ENCODE measurements at regions not wholly inside any gene's neighbourhood (a gene's known extent, or its start where the extent isn't known, plus 50 kb on each side); places are given as distances from the start of the nearest gene placed in this dataset.

DNA sequence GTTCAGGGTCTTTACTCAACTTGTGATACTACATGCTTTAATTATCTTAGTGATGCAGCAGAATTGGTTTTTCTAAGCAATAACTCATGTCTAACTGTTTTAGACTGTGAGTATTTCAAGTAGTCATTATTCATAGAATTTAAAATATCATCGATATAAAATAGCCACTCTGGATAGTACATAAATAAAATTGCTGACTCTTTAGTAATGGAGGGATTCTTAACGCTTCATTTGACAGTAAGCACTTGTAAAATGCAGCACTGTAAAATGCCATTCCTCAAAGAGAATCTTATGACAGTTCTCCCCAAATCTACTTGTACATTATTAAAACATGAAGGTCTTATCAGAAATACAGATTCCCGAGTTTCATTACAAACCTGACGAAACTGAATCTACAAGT, 262.8 kb upstream of the LRFN5 start:
- TF ChIP-seq TAF1 (IDR thresholded peaks at IDR 0.05; ENCODE audit: borderline replicate concordance, insufficient read depth, low read length) (no peak), REST (IDR thresholded peaks at IDR 0.05; ENCODE audit: insufficient read depth in 1 of 2, low read depth in 2 of 2, low read length in 2 of 2) (no peak), POLR2AphosphoS5 (IDR thresholded peaks at IDR 0.05; ENCODE audit: low read depth, low read length) (no peak), SIN3A (IDR thresholded peaks at IDR 0.05; ENCODE audit: borderline replicate concordance, insufficient read depth, low read length) (no peak)

All from PFSK-1 (cell line).